GM18867 (cell line): ENCODE measurements at regions not wholly inside any gene's neighbourhood (a gene's known extent, or its start where the extent isn't known, plus 50 kb on each side); places are given as distances from the start of the nearest gene placed in this dataset.
"Not testable (repeated sequence)": the region's sequence is repeated elsewhere in the genome, so short reads cannot be mapped to it uniquely, and the experiment has no call there.

Experiments used
- ATAC-seq: cut with Tn5 transposase; IDR thresholded peaks from one replicate; pipeline ENCODE4 v1.9.1; 2021; ENCODE audit warnings: mild to moderate bottlenecking, moderate library complexity; ENCODE audit not compliant: unreplicated experiment

- ATAC-seq, result not testable (repeated sequence)
Measured at GRCh38 chr6:26795474-26796307, 136.1 kb upstream of the ZNF322 start.

- ATAC-seq, result not testable (repeated sequence)
Measured at GRCh38 chr6:26799903-26800633, 140.5 kb upstream of the ZNF322 start.

- ATAC-seq, result not testable (repeated sequence)
Measured at GRCh38 chr6:26803762-26804161, 144.2 kb upstream of the ZNF322 start.

- not testable (repeated sequence) for ATAC-seq
Measured at GRCh38 chr6:26811486-26812116, 152.1 kb upstream of the ZNF322 start.

- ATAC-seq, result not testable (repeated sequence)
Measured at GRCh38 chr6:26818640-26819225, 159.2 kb upstream of the ZNF322 start.

- not testable (repeated sequence) for ATAC-seq
Measured at GRCh38 chr6:26827965-26828364, 168.4 kb upstream of the ZNF322 start.

- not testable (repeated sequence) for ATAC-seq
Measured at GRCh38 chr6:26829480-26829879, 169.9 kb upstream of the ZNF322 start.

- ATAC-seq, result not testable (repeated sequence)
Measured at GRCh38 chr6:26830992-26831391, 171.4 kb upstream of the ZNF322 start.

- ATAC-seq, result not testable (repeated sequence)
Measured at GRCh38 chr6:26835707-26836106, 176.2 kb upstream of the ZNF322 start.

- not testable (repeated sequence) for ATAC-seq
Measured at GRCh38 chr6:26836657-26837056, 177.1 kb upstream of the ZNF322 start.

GRCh38 chr6:26844823-26845222 lies 185.3 kb upstream of the ZNF322 start:
- not testable (repeated sequence) for ATAC-seq

GRCh38 chr6:26857289-26857688 lies 197.7 kb upstream of the ZNF322 start:
- not testable (repeated sequence) for ATAC-seq

- not testable (repeated sequence) for ATAC-seq
Measured at GRCh38 chr6:26859067-26859770, 199.7 kb upstream of the ZNF322 start.

- ATAC-seq, result not testable (repeated sequence)
Measured at GRCh38 chr6:26859771-26860163, 200.2 kb upstream of the ZNF322 start.

GRCh38 chr6:26861913-26862312 lies 202.4 kb upstream of the ZNF322 start:
- not testable (repeated sequence) for ATAC-seq

GRCh38 chr6:26863641-26864040 lies 204.1 kb upstream of the ZNF322 start:
- not testable (repeated sequence) for ATAC-seq

GRCh38 chr6:26898785-26899184 lies 239.2 kb upstream of the ZNF322 start:
- not testable (repeated sequence) for ATAC-seq

GRCh38 chr6:26924206-26924605 lies 264.7 kb upstream of the ZNF322 start:
- not testable (repeated sequence) for ATAC-seq

- not testable (repeated sequence) for ATAC-seq
Measured at GRCh38 chr6:26928190-26928589, 268.6 kb upstream of the ZNF322 start.

- not testable (repeated sequence) for ATAC-seq
Measured at GRCh38 chr6:26937258-26937657, 277.7 kb upstream of the ZNF322 start.
